ENCODE measurements at regions not wholly inside any gene's neighbourhood (a gene's known extent, or its start where the extent isn't known, plus 50 kb on each side); places are given as distances from the start of the nearest gene placed in this dataset.
"Not testable (repeated sequence)": the region's sequence is repeated elsewhere in the genome, so short reads cannot be mapped to it uniquely, and the experiment has no call there.

DNA sequence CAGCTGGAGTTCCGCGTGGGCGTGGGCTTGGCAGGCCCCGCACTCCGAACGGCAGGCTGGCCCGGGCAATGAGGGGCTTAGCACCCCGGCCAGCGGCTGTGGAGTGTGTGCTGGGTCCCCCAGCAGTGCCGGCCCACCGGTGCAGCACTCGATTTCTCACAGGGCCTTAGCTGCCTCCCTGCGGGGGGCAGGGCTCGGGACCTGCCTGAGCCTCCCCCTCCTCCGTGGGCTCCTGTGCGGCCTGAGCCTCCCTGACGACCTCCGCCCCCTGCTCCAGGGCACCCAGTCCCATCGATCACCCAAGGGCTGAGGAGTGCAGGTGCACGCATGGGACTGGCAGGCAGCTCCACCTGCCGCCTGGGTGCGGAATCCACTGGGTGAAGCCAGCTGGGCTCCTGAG, 191.8 kb downstream of the CYLC2 start:
- no peak for FAIRE-seq
- no peak for TF ChIP-seq TAF1 (IDR thresholded peaks at IDR 0.05; ENCODE audit: borderline replicate concordance, low read depth, low read length)
- TF ChIP-seq POLR2A (IDR thresholded peaks at IDR 0.05; ENCODE audit: low read depth, low read length) = no peak
- TF ChIP-seq POLR2AphosphoS5 (IDR thresholded peaks at IDR 0.05; ENCODE audit: low read depth, low read length) = no peak

DNA sequence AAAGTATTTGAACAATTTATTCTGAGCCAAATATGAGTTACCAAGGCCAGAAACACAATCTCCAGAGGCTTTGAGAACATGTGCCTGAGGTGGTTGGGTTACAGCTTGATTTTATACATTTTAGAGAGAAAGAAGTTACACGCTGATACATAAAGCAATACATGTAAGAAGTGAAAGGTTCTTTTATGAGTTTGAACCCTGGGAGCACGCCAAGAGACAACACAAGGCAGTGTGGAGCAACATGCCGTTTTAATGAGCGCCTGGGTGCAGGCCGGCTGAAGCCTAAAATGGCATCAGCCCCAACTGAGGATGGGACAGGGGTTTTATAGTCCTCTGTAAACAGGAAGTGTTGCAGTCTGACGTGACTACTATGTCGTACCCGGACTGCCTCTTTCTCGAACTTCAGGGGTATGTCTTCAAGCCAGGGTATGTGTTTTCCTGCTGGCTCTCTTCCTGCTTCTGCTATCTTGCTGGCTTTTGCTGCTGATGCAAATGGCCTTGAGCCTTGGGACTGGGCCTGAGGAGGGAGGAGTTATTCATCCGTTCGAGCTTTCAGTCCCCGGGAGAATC, 193.7 kb downstream of the CYLC2 start:
- TF ChIP-seq POLR2AphosphoS5 (IDR thresholded peaks at IDR 0.05; ENCODE audit: low read depth, low read length) (no peak), POLR2A (IDR thresholded peaks at IDR 0.05; ENCODE audit: low read depth, low read length) (no peak), TAF1 (IDR thresholded peaks at IDR 0.05; ENCODE audit: borderline replicate concordance, low read depth, low read length) (no peak)
- DNase-seq (ENCODE audit: insufficient read length) = no peak

More for the DNA sequence above, 191.8 kb downstream of the CYLC2 start:
- no peak for DNase-seq (ENCODE audit: insufficient read length)

GRCh38 chr9:103193992-103194391, 198.9 kb downstream of the CYLC2 start:
- FAIRE-seq = no peak
- TF ChIP-seq TAF1 (IDR thresholded peaks at IDR 0.05; ENCODE audit: borderline replicate concordance, low read depth, low read length) (no peak), POLR2AphosphoS5 (IDR thresholded peaks at IDR 0.05; ENCODE audit: low read depth, low read length) (no peak)
- no peak for DNase-seq (ENCODE audit: insufficient read length)

More for the DNA sequence above, 193.7 kb downstream of the CYLC2 start:
- FAIRE-seq = no peak

DNA sequence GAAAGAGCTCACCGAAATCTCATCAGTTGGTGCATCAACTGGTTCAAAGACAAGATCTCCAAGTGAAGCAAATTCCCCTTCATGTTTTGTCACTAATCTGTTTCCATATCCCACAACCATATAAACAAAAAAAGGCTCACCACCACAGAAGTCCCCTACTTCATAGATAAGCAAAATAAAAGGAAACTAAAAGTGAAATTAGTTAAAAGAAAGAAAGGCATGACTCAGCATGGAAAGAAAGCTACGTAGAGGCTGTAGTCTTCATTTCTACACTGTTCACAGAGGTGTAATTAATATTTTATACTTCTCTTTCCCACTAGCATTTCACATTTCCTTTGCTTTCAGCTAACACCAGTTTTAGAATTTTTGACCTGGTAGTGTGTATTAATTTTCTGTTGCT, 208.0 kb downstream of the CYLC2 start:
- FAIRE-seq (no peak), DNase-seq (ENCODE audit: insufficient read length) (no peak)
- TF ChIP-seq TAF1 (IDR thresholded peaks at IDR 0.05; ENCODE audit: borderline replicate concordance, low read depth, low read length) = no peak
- TF ChIP-seq POLR2A (IDR thresholded peaks at IDR 0.05; ENCODE audit: low read depth, low read length) = no peak
- no peak for TF ChIP-seq POLR2AphosphoS5 (IDR thresholded peaks at IDR 0.05; ENCODE audit: low read depth, low read length)

- DNase-seq (ENCODE audit: insufficient read length) = not testable (repeated sequence)
- FAIRE-seq = peak; percentile 9
Measured at GRCh38 chr9:103205881-103206585, 210.9 kb downstream of the CYLC2 start.

DNA sequence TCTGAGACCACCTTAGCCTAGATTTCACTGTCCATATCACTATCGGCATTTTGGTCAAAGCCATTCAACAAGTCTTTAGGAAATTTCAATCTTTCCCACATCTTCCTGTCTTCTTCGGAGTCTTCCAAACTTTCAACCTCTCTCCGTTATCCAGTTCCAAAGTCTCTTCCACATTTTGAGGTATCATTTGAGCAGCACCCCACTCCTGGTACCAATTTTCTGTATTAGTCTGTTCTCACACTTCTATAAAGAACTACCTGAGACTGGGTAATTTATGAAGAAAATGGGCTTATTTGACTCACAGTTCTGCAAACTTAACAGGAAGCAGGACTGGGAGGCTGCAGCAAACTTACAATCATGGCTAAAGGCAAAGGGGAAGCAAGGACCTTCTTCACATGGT, 215.5 kb downstream of the CYLC2 start:
- FAIRE-seq (no peak), DNase-seq (ENCODE audit: insufficient read length) (no peak)
- TF ChIP-seq POLR2A (IDR thresholded peaks at IDR 0.05; ENCODE audit: low read depth, low read length) (no peak), TAF1 (IDR thresholded peaks at IDR 0.05; ENCODE audit: borderline replicate concordance, low read depth, low read length) (no peak), POLR2AphosphoS5 (IDR thresholded peaks at IDR 0.05; ENCODE audit: low read depth, low read length) (no peak)

DNA sequence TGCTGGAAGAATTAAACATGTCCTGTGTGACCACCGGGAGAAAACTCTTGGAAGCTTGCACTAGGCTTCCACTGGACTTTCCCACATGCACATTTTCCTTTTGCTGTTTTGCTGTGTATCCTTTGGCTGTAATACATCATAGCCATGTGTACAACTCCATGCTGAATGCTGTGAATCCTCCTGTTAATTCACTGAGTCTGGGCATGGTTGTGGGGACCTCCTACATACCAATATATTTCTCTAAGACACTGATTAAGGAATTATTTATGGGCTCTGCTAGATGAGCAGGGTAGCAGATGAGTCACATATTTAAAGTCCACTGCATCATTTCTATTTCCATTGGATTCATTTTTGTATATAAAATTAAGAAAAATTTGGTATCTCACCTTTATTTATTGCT, 220.1 kb downstream of the CYLC2 start:
- DNase-seq (ENCODE audit: insufficient read length) = no peak
- FAIRE-seq = no peak
- no peak for TF ChIP-seq POLR2AphosphoS5 (IDR thresholded peaks at IDR 0.05; ENCODE audit: low read depth, low read length)
- no peak for TF ChIP-seq TAF1 (IDR thresholded peaks at IDR 0.05; ENCODE audit: borderline replicate concordance, low read depth, low read length)
- TF ChIP-seq POLR2A (IDR thresholded peaks at IDR 0.05; ENCODE audit: low read depth, low read length) = no peak

- TF ChIP-seq POLR2A (IDR thresholded peaks at IDR 0.05; ENCODE audit: low read depth, low read length) = no peak
- TF ChIP-seq POLR2AphosphoS5 (IDR thresholded peaks at IDR 0.05; ENCODE audit: low read depth, low read length) = no peak
- no peak for TF ChIP-seq TAF1 (IDR thresholded peaks at IDR 0.05; ENCODE audit: borderline replicate concordance, low read depth, low read length)
- DNase-seq (ENCODE audit: insufficient read length) (no peak), FAIRE-seq (no peak)
Measured at GRCh38 chr9:103225702-103226646, 230.8 kb downstream of the CYLC2 start.

- no peak for TF ChIP-seq TAF1 (IDR thresholded peaks at IDR 0.05; ENCODE audit: borderline replicate concordance, low read depth, low read length)
- TF ChIP-seq POLR2A (IDR thresholded peaks at IDR 0.05; ENCODE audit: low read depth, low read length) = no peak
- TF ChIP-seq POLR2AphosphoS5 (IDR thresholded peaks at IDR 0.05; ENCODE audit: low read depth, low read length) = no peak
- DNase-seq (ENCODE audit: insufficient read length) = no peak
- FAIRE-seq = no peak
Measured at GRCh38 chr9:103226647-103227013, 231.5 kb downstream of the CYLC2 start.

DNA sequence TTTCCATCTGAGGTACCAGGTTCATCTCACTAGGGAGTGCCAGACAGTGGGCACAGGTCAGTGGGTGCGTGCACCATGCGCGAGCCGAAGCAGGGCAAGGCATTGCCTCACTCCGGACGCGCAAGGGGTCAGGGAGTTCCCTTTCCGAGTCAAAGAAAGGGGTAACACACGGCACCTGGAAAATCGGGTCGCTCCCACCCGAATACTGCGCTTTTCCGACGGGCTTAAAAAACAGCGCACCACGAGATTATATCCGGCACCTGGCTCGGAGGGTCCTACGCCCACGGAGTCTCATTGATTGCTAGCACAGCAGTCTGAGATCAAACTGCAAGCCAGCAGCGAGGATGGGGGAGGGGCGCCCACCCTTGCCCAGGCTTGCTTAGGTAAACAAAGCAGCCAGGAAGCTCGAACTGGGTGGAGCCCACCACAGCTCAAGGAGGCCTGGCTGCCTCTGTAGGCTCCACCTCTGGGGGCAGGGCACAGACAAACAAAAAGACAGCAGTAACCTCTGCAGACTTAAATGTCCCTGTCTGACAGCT, 242.5 kb downstream of the CYLC2 start:
- FAIRE-seq; DNase-seq (ENCODE audit: insufficient read length): not testable (repeated sequence)

DNA sequence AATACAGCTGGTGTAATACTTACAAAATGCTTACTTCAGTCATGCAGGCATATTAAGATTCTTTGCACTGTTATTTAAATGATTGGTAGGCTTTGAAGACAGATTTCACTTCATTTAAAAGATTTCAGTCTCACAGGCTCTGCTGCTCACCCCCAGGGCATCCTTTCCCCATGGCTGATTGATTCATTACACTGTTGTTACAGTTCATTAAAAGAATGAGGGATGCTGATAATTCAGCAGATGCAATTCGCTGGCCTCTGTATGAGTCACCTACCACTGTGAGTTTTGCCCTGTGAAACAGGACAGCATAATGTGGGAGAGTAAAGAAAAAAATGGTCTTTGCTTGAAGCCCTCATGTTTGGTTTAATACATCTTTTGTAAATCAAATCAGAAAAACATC, 246.9 kb downstream of the CYLC2 start:
- DNase-seq (ENCODE audit: insufficient read length) = no peak
- TF ChIP-seq POLR2AphosphoS5 (IDR thresholded peaks at IDR 0.05; ENCODE audit: low read depth, low read length) = no peak
- FAIRE-seq = no peak

- TF ChIP-seq POLR2A (IDR thresholded peaks at IDR 0.05; ENCODE audit: low read depth, low read length) (no peak), POLR2AphosphoS5 (IDR thresholded peaks at IDR 0.05; ENCODE audit: low read depth, low read length) (no peak)
- DNase-seq (ENCODE audit: insufficient read length) (no peak), FAIRE-seq (no peak)
Measured at GRCh38 chr9:103242486-103242885, 247.4 kb downstream of the CYLC2 start.
